Left ventricle myocardium superior (tissue), 1 donor: ENCODE measurements at regions not wholly inside any gene's neighbourhood (a gene's known extent, or its start where the extent isn't known, plus 50 kb on each side); places are given as distances from the start of the nearest gene placed in this dataset.

Experiments used
- ATAC-seq: fragments of 200-7000 bp; cut with Tn5 transposase; one replicate; pipeline ENCODE4 v1.9.1; 2020; ENCODE audit warnings: mild to moderate bottlenecking, moderate library complexity
- DNase-seq: peaks from one replicate; pipeline ENCODE4 v3.0.0-alpha.2; 2020
- intact Hi-C: fragments of 100-400 bp; cut with micrococcal nuclease; formaldehyde crosslinking; loops from one replicate; pipeline ENCODE4 v1.11.0; 2022
- donor health status: DM: no; HTN: yes; CAD: no; lungs with severe emphysema.

GRCh38 chr17:12599186-12599920 lies 66.3 kb upstream of the MYOCD start:
- DNase-seq (no peak), ATAC-seq (no peak)
- intact Hi-C loops = no loop called here

GRCh38 chr17:12600349-12600748 lies 65.3 kb upstream of the MYOCD start:
- DNase-seq (no peak), ATAC-seq (no peak)
- intact Hi-C loops = no loop called here

GRCh38 chr17:12603566-12603965 lies 62.1 kb upstream of the MYOCD start:
- intact Hi-C loops = no loop called here
- no peak for ATAC-seq
- no peak for DNase-seq

- intact Hi-C loops = no loop called here
- ATAC-seq (no peak), DNase-seq (no peak)
Measured at GRCh38 chr17:12605222-12605621, 60.5 kb upstream of the MYOCD start.

DNA sequence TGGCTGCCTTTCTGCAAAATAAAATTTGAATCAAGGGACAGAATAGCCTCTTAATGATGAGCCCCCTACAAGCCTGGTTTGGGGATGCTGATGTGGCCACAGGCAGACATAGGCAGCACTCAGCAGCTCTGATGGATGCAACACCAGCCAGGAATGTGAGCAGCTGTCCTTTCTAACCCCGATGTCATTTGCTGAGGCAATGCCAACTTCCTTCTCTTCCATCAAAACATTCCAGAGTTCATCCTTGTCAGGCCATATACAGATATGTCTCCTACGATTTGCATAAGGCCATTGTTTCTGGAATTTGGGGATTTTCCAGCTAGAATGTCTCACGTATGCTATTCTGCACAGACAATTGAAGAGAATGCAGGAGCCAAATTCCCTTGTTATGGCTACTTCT lies 52.1 kb upstream of the MYOCD start:
- intact Hi-C loops = no loop called here
- DNase-seq (no peak), ATAC-seq (no peak)
